Liver (tissue), 3 donors: ENCODE measurements at regions not wholly inside any gene's neighbourhood (a gene's known extent, or its start where the extent isn't known, plus 50 kb on each side); places are given as distances from the start of the nearest gene placed in this dataset.

Source experiments
- FOXA1 ChIP-seq: IDR thresholded peaks from 2 replicates; pipeline ENCODE4 v1.6.1; 2016; ENCODE audit warnings: antibody characterized with exemption
- GABPA ChIP-seq, 2 donors: IDR thresholded peaks in 1 of 2; conservative IDR thresholded peaks in 1 of 2; 2 replicates each; pipeline ENCODE4 v1.6.1; 2016; ENCODE audit warnings: antibody characterized with exemption in 2 of 2, mild to moderate bottlenecking in 1 of 2, moderate library complexity in 1 of 2
- HNF4G ChIP-seq: IDR thresholded peaks from 2 replicates; pipeline ENCODE4 v1.6.1; 2016; ENCODE audit warnings: antibody characterized with exemption
- JUND ChIP-seq, 2 donors: IDR thresholded peaks; 2 replicates each; pipeline ENCODE4 v1.6.1; 2016; ENCODE audit warnings: antibody characterized with exemption in 2 of 2
- RAD21 ChIP-seq, 2 donors: IDR thresholded peaks; 2 replicates each; pipeline ENCODE4 v1.6.1; 2016; ENCODE audit warnings: antibody characterized with exemption in 2 of 2, mild to moderate bottlenecking in 2 of 2
- RXRA ChIP-seq, 2 donors: IDR thresholded peaks; 2 replicates each; pipeline ENCODE4 v1.6.1; 2017 to 2018; ENCODE audit warnings: antibody characterized with exemption in 2 of 2, mild to moderate bottlenecking in 1 of 2
- SP1 ChIP-seq: IDR thresholded peaks from 2 replicates; pipeline ENCODE4 v1.6.1; 2018; ENCODE audit warnings: antibody characterized with exemption, mild to moderate bottlenecking
- TAF1 ChIP-seq: conservative IDR thresholded peaks from 2 replicates; pipeline ENCODE4 v1.6.1; 2016; ENCODE audit warnings: antibody characterized with exemption, mild to moderate bottlenecking
- YY1 ChIP-seq: IDR thresholded peaks from 2 replicates; pipeline ENCODE4 v1.6.1; 2016; ENCODE audit warnings: antibody characterized with exemption, mild to moderate bottlenecking
- TF ChIP-seq, protein P1 (sequence below): IDR thresholded peaks from 2 replicates; pipeline ENCODE4 v1.6.1; 2016; ENCODE audit warnings: antibody characterized with exemption, mild to moderate bottlenecking
- TF ChIP-seq, protein P2 (sequence below): fragments of 150-350 bp; IDR thresholded peaks from 2 replicates; pipeline ENCODE4 v1.5.1; 2017; ENCODE audit warnings: improper control_type of control experiment, low read depth, low read length; ENCODE audit not compliant: missing input control
- TF ChIP-seq, protein P3 (sequence below): IDR thresholded peaks from 2 replicates; pipeline ENCODE4 v1.6.1; 2016; ENCODE audit warnings: antibody characterized with exemption
- TF ChIP-seq, protein P4 (sequence below): IDR thresholded peaks from 2 replicates; pipeline ENCODE4 v1.6.1; 2016; ENCODE audit warnings: antibody characterized with exemption
- TF ChIP-seq, protein P5 (sequence below): IDR thresholded peaks from 2 replicates; pipeline ENCODE4 v1.6.1; 2016; ENCODE audit warnings: antibody characterized with exemption
- donor health status: healthy.
- donor health status: healthy.

DNA sequence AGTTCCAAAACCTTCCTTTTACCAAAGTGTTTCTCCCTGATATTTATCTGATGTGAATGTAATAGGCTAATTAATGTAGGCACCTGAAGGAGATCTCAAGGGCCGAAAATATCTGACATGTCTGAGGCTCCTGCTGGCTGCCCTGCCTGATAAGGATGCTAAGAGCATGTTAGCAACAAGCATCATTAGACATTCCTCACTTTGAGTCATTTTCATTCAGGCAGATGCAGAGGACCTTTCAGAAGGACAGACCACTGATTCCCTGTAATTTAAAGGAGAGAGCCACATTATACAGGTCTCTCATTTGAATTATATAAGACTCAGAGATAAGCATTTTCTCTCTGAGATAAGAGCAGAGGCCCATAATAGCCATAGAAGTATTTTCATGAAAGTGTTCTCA lies 222.4 kb upstream of the NCKAP5 start:
- TF ChIP-seq, protein P1, sequence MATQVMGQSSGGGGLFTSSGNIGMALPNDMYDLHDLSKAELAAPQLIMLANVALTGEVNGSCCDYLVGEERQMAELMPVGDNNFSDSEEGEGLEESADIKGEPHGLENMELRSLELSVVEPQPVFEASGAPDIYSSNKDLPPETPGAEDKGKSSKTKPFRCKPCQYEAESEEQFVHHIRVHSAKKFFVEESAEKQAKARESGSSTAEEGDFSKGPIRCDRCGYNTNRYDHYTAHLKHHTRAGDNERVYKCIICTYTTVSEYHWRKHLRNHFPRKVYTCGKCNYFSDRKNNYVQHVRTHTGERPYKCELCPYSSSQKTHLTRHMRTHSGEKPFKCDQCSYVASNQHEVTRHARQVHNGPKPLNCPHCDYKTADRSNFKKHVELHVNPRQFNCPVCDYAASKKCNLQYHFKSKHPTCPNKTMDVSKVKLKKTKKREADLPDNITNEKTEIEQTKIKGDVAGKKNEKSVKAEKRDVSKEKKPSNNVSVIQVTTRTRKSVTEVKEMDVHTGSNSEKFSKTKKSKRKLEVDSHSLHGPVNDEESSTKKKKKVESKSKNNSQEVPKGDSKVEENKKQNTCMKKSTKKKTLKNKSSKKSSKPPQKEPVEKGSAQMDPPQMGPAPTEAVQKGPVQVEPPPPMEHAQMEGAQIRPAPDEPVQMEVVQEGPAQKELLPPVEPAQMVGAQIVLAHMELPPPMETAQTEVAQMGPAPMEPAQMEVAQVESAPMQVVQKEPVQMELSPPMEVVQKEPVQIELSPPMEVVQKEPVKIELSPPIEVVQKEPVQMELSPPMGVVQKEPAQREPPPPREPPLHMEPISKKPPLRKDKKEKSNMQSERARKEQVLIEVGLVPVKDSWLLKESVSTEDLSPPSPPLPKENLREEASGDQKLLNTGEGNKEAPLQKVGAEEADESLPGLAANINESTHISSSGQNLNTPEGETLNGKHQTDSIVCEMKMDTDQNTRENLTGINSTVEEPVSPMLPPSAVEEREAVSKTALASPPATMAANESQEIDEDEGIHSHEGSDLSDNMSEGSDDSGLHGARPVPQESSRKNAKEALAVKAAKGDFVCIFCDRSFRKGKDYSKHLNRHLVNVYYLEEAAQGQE, result no peak
- TF ChIP-seq, protein P2, sequence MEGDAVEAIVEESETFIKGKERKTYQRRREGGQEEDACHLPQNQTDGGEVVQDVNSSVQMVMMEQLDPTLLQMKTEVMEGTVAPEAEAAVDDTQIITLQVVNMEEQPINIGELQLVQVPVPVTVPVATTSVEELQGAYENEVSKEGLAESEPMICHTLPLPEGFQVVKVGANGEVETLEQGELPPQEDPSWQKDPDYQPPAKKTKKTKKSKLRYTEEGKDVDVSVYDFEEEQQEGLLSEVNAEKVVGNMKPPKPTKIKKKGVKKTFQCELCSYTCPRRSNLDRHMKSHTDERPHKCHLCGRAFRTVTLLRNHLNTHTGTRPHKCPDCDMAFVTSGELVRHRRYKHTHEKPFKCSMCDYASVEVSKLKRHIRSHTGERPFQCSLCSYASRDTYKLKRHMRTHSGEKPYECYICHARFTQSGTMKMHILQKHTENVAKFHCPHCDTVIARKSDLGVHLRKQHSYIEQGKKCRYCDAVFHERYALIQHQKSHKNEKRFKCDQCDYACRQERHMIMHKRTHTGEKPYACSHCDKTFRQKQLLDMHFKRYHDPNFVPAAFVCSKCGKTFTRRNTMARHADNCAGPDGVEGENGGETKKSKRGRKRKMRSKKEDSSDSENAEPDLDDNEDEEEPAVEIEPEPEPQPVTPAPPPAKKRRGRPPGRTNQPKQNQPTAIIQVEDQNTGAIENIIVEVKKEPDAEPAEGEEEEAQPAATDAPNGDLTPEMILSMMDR, result no peak
- TF ChIP-seq, protein P3, sequence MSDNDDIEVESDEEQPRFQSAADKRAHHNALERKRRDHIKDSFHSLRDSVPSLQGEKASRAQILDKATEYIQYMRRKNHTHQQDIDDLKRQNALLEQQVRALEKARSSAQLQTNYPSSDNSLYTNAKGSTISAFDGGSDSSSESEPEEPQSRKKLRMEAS, result no peak
- TF ChIP-seq, protein P4, sequence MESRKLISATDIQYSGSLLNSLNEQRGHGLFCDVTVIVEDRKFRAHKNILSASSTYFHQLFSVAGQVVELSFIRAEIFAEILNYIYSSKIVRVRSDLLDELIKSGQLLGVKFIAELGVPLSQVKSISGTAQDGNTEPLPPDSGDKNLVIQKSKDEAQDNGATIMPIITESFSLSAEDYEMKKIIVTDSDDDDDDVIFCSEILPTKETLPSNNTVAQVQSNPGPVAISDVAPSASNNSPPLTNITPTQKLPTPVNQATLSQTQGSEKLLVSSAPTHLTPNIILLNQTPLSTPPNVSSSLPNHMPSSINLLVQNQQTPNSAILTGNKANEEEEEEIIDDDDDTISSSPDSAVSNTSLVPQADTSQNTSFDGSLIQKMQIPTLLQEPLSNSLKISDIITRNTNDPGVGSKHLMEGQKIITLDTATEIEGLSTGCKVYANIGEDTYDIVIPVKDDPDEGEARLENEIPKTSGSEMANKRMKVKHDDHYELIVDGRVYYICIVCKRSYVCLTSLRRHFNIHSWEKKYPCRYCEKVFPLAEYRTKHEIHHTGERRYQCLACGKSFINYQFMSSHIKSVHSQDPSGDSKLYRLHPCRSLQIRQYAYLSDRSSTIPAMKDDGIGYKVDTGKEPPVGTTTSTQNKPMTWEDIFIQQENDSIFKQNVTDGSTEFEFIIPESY, result no peak
- no peak for TF ChIP-seq RAD21 (IDR thresholded peaks at IDR 0.05)
- TF ChIP-seq, protein P5, sequence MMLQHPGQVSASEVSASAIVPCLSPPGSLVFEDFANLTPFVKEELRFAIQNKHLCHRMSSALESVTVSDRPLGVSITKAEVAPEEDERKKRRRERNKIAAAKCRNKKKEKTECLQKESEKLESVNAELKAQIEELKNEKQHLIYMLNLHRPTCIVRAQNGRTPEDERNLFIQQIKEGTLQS, result no peak
- TF ChIP-seq RXRA (IDR thresholded peaks at IDR 0.05), result no peak
- no peak for TF ChIP-seq TAF1
- no peak for TF ChIP-seq YY1
- no peak for TF ChIP-seq FOXA1
- TF ChIP-seq HNF4G, result no peak
- no peak for TF ChIP-seq GABPA (IDR thresholded peaks at IDR 0.05 in 1 of 2, conservative IDR thresholded peaks at IDR 0.05 in 1 of 2)
- no peak for TF ChIP-seq SP1
- TF ChIP-seq JUND (IDR thresholded peaks at IDR 0.05), result no peak
